ENCODE measurements at regions not wholly inside any gene's neighbourhood (a gene's known extent, or its start where the extent isn't known, plus 50 kb on each side); places are given as distances from the start of the nearest gene placed in this dataset.

GRCh38 chr11:97269527-97269926 lies 879.7 kb downstream of the JRKL start:
- CTCF ChIA-PET = no interaction called here
- no peaks in the 10 kb centered on the region for H3F3A ChIP-seq (ENCODE audit: low read length, unreplicated experiment)
- ATAC-seq (peak; percentile 48; the same call in 1 of the 2 replicates), DNase-seq (peak; percentile 33)
- POLR2A ChIA-PET (ENCODE audit: unreplicated experiment) = no interaction called here
- no peaks in the 10 kb centered on the region for H3K36me3 ChIP-seq (ENCODE audit: low read depth, low read length)
- H4K20me1 ChIP-seq (ENCODE audit: low read length) = no peaks in the 10 kb centered on the region
- intact Hi-C loops (cut with micrococcal nuclease) = no loop called here
- H3K4me3 ChIP-seq (ENCODE audit: low read length) = no peak overlapping the region
- no peaks in the 10 kb centered on the region for H3K27me3 ChIP-seq (ENCODE audit: low read length)
- no TSS peak for BruUV-seq (replicated peaks)
- H3K4me1 ChIP-seq (ENCODE audit: insufficient read depth, low read length) = no peaks in the 10 kb centered on the region
- H3K9me2 ChIP-seq (replicated peaks; ENCODE audit: low read length) = no peaks in the 10 kb centered on the region
- H3K79me2 ChIP-seq (ENCODE audit: low read length) = no peaks in the 10 kb centered on the region
- peaks cover 12% of the 10 kb centered on the region; the same call in 1 of the 2 replicates for H3K9me3 ChIP-seq (ENCODE audit: low read length)
- no peak overlapping the region for H3K4me2 ChIP-seq (ENCODE audit: low read length)
- TF ChIP-seq, protein P1, sequence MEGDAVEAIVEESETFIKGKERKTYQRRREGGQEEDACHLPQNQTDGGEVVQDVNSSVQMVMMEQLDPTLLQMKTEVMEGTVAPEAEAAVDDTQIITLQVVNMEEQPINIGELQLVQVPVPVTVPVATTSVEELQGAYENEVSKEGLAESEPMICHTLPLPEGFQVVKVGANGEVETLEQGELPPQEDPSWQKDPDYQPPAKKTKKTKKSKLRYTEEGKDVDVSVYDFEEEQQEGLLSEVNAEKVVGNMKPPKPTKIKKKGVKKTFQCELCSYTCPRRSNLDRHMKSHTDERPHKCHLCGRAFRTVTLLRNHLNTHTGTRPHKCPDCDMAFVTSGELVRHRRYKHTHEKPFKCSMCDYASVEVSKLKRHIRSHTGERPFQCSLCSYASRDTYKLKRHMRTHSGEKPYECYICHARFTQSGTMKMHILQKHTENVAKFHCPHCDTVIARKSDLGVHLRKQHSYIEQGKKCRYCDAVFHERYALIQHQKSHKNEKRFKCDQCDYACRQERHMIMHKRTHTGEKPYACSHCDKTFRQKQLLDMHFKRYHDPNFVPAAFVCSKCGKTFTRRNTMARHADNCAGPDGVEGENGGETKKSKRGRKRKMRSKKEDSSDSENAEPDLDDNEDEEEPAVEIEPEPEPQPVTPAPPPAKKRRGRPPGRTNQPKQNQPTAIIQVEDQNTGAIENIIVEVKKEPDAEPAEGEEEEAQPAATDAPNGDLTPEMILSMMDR (conservative IDR thresholded peaks at IDR 0.05; ENCODE audit: low read depth, low read length) = peak; percentile 52
- TF ChIP-seq EZH2phosphoT487 (IDR thresholded peaks at IDR 0.05; ENCODE audit: borderline replicate concordance, low read length) = no peak
- H2AFZ ChIP-seq (ENCODE audit: low read length) = no peak overlapping the region
- H3K9ac ChIP-seq (ENCODE audit: low read length) = no peak overlapping the region
- no peak overlapping the region for H3K27ac ChIP-seq (ENCODE audit: low read length)

GRCh38 chr11:97279341-97279740 lies 889.5 kb downstream of the JRKL start:
- Histone ChIP-seq H3K9ac (ENCODE audit: low read length) (no peak overlapping the region), H3K36me3 (ENCODE audit: low read depth, low read length) (no peaks in the 10 kb centered on the region; the same call in 1 of the 2 replicates), H3K4me1 (ENCODE audit: insufficient read depth, low read length) (no peaks in the 10 kb centered on the region), H3K9me2 (replicated peaks; ENCODE audit: low read length) (no peaks in the 10 kb centered on the region), H4K20me1 (ENCODE audit: low read length) (no peaks in the 10 kb centered on the region), H2AFZ (ENCODE audit: low read length) (no peak overlapping the region), H3K9me3 (ENCODE audit: low read length) (peaks cover 5% of the 10 kb centered on the region; the same call in 1 of the 2 replicates), H3K79me2 (ENCODE audit: low read length) (no peaks in the 10 kb centered on the region), H3F3A (ENCODE audit: low read length, unreplicated experiment) (no peaks in the 10 kb centered on the region), H3K4me3 (ENCODE audit: low read length) (no peak overlapping the region), H3K4me2 (ENCODE audit: low read length) (no peak overlapping the region), H3K27me3 (ENCODE audit: low read length) (no peaks in the 10 kb centered on the region), H3K27ac (ENCODE audit: low read length) (no peak overlapping the region)
- DNase-seq (no peak), ATAC-seq (no peak)
- intact Hi-C loops (cut with micrococcal nuclease) = no loop called here
- TF ChIP-seq, protein P1 (conservative IDR thresholded peaks at IDR 0.05; ENCODE audit: low read depth, low read length) = no peak
- TF ChIP-seq EZH2 (IDR thresholded peaks at IDR 0.05; ENCODE audit: low read length, unreplicated experiment) = no peak
- TF ChIP-seq EZH2phosphoT487 (IDR thresholded peaks at IDR 0.05; ENCODE audit: borderline replicate concordance, low read length) = no peak
- no TSS peak for BruUV-seq (replicated peaks)
- CTCF ChIA-PET = no interaction called here
- POLR2A ChIA-PET (ENCODE audit: unreplicated experiment) = no interaction called here

DNA sequence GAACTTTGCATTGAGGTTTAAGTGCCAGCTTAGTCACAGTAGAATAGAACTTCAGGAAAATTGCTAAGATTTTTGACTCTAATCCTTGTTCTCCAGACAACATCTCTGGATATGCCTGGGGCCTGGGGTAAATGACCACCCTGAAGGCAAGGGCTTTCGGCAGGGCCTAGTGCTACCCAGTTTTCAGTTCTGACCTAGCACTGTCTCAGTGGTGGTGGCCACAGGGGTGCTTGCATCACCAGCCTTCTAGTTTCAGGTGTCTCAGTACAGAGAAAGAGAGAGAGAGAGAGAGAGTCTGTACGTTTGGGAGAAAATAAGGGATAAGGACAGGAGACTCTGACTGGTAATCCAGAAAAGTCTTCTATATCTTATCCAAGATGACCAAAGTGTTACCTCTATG lies 890.5 kb downstream of the JRKL start:
- H3K4me2 ChIP-seq (ENCODE audit: low read length) = no peak overlapping the region
- H3K27me3 ChIP-seq (ENCODE audit: low read length) = no peaks in the 10 kb centered on the region
- no peak overlapping the region for H3K9ac ChIP-seq (ENCODE audit: low read length)
- H3K9me3 ChIP-seq (ENCODE audit: low read length) = no peaks in the 10 kb centered on the region
- H3K4me3 ChIP-seq (ENCODE audit: low read length) = no peak overlapping the region
- H4K20me1 ChIP-seq (ENCODE audit: low read length) = no peaks in the 10 kb centered on the region
- H3K4me1 ChIP-seq (ENCODE audit: insufficient read depth, low read length) = no peaks in the 10 kb centered on the region
- no peaks in the 10 kb centered on the region; the same call in 1 of the 2 replicates for H3K36me3 ChIP-seq (ENCODE audit: low read depth, low read length)
- H3K79me2 ChIP-seq (ENCODE audit: low read length) = no peaks in the 10 kb centered on the region
- no TSS peak for BruUV-seq (replicated peaks)
- TF ChIP-seq EZH2 (IDR thresholded peaks at IDR 0.05; ENCODE audit: low read length, unreplicated experiment) (no peak), EZH2phosphoT487 (IDR thresholded peaks at IDR 0.05; ENCODE audit: borderline replicate concordance, low read length) (no peak)
- TF ChIP-seq, protein P1 (conservative IDR thresholded peaks at IDR 0.05; ENCODE audit: low read depth, low read length) = no peak
- no peak overlapping the region for H2AFZ ChIP-seq (ENCODE audit: low read length)
- POLR2A ChIA-PET (ENCODE audit: unreplicated experiment) = no interaction called here
- no peak for ATAC-seq
- DNase-seq = no peak
- no peak overlapping the region for H3K27ac ChIP-seq (ENCODE audit: low read length)
- no peaks in the 10 kb centered on the region for H3F3A ChIP-seq (ENCODE audit: low read length, unreplicated experiment)
- intact Hi-C loops (cut with micrococcal nuclease) = no loop called here
- H3K9me2 ChIP-seq (replicated peaks; ENCODE audit: low read length) = no peaks in the 10 kb centered on the region
- CTCF ChIA-PET = no interaction called here
